ENCODE measurements at regions not wholly inside any gene's neighbourhood (a gene's known extent, or its start where the extent isn't known, plus 50 kb on each side); places are given as distances from the start of the nearest gene placed in this dataset.
"Not testable (repeated sequence)": the region's sequence is repeated elsewhere in the genome, so short reads cannot be mapped to it uniquely, and the experiment has no call there.

DNA sequence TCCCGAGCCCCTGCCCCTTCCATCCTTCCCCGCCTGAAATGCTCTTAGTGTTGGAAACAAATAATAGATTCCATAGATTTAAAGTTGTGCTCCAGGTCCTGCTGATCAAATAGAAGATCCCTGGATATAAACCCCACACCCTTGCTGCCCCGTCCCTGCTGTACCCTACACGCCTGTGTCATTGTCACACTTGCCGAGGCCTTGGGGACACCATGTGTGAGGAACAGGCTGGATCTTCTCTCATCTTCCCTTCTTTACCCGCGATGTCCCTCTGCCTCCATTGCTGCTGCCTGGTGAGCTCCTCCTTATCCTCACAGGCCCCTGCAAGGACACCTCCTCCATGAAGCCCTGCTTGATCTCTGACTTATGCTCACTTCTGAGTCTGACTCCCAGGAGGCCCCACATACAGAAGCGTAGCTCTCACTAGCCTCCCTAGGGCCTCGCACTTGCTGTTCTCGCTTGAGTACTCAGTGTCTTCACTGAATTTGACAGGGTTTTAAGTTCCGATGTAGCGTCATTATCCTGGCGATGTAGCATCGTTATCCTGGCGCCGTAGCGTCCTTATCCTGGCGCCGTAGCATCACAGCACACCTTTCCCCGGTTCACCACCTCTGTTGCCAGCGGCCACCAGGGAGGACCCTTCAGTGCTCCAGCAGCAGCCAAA is 221.9 kb downstream of the NDUFA10 start:
- no peak for DNase-seq (ENCODE audit: low read depth)

GRCh38 chr2:239802185-239802649 is 222.9 kb downstream of the NDUFA10 start:
- no peak for DNase-seq (ENCODE audit: low read depth)

DNA sequence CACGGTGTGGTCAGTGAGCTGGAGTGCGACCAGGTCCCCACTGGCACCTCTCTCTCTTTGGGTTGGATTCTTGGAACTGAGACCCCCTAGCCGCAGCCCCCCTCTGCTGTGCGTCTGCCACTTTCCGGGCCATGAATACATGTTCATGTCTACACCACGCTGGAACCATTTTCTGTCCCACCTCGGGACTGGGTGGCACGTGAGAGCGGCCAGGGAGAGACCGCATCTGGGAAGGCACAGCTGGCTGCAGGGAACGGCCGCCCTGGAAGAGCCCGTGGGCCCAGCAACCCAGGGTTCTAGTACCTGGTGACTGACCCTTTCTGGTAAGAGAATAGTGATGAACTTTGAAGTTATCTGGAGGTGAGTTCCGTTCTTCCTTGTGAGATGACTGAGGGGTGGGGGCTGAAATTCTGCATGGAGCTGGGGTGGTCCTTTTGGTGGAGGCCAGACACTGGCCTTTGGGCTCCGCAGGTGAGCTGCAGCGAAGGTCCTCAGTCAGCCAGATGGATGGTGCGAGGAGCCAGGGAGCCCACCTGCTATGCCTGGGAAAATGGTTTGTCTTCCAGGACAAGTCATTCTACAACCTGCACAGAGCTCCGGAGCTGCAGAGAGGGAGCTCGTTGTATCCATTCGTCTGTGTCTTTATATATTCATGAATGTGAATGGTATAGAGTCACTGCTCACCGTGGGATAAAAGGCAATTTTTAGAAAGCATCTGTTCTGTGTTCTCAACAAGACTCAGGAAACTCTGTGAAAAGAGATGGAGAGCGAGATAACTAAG is 223.5 kb downstream of the NDUFA10 start:
- no peak for DNase-seq (ENCODE audit: low read depth)

DNA sequence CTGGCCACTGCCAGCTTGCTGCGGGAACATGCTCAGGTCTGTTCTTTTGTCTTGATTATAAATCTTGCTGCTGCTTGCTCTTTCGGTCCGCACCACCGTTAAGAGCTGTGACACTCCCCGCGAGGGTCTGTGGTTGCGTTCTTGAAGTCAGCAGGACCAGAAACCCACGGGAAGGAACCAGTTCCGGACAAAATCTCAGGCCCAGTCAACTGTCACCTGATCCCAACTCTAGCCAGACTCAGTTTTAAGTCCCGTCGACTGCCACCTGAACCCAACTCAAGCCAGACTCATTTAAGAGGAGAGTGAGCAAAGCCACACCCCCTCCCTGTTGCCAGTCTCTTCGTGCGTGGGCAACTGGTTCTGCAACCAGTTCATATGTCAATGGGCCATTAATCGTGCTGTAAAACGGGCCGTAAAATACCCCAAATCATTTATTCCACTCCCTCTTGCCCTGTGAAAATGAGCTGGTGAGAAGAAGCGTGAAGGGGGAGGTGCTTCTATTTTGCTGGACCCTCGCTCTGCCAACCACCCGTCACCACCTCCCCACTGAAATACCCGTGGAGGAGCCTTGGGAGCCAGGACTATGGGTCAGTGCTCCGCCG is 224.3 kb downstream of the NDUFA10 start:
- DNase-seq (ENCODE audit: low read depth) = no peak

DNA sequence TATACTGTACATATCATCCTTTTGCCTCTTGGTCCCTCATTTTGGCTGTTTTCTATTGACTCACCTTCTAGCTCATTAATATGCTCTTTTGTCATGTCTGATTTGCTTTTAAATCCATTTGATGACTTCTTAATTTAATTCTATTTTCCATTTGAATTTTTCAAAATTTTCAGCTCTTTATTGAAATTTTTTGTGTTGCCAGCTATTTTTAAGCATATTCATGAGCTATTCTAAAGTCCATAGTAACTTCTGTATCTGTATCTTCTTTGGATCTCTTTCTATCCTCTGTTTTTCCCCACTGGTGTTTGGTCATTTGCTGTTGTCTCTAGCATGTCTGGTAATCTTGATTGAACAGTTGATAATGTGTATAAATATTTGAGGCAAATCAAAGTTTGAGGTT is 227.8 kb downstream of the NDUFA10 start:
- no peak for DNase-seq (ENCODE audit: low read depth)

DNA sequence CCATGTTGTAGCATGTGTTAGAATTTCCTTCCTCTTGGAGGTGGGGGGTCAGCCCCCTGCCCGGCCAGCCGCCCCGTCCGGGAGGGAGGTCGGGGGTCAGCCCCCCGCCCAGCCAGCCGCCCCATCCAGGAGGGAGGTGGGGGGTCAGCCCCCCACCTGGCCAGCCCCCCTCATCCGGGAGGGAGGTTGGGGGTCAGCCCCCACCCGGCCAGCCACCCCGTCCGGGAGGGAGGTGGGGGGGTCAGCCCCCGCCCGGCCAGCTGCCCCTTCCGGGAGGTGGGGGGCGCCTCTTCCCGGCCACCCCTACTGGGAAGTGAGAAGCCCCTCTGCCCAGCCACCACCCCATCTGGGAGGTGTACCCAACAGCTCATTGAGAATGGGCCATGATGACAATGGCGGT is 229.4 kb downstream of the NDUFA10 start:
- DNase-seq (ENCODE audit: low read depth) = not testable (repeated sequence)

- DNase-seq (ENCODE audit: low read depth) = no peak
Observed at GRCh38 chr2:239793836-239794235, 231.3 kb downstream of the NDUFA10 start.

GRCh38 chr2:239793086-239793485 is 232.1 kb downstream of the NDUFA10 start:
- no peak for DNase-seq (ENCODE audit: low read depth)

- DNase-seq (ENCODE audit: low read depth) = no peak
Observed at GRCh38 chr2:239792405-239793084, 232.6 kb downstream of the NDUFA10 start.

- no peak for DNase-seq (ENCODE audit: low read depth)
Observed at GRCh38 chr2:239791526-239792404, 233.4 kb downstream of the NDUFA10 start.

- DNase-seq (ENCODE audit: low read depth) = no peak
Observed at GRCh38 chr2:239790721-239791120, 234.4 kb downstream of the NDUFA10 start.

- DNase-seq (ENCODE audit: low read depth) = no peak
Observed at GRCh38 chr2:239790313-239790712, 234.8 kb downstream of the NDUFA10 start.

GRCh38 chr2:239789711-239790110 is 235.4 kb downstream of the NDUFA10 start:
- no peak for DNase-seq (ENCODE audit: low read depth)

DNA sequence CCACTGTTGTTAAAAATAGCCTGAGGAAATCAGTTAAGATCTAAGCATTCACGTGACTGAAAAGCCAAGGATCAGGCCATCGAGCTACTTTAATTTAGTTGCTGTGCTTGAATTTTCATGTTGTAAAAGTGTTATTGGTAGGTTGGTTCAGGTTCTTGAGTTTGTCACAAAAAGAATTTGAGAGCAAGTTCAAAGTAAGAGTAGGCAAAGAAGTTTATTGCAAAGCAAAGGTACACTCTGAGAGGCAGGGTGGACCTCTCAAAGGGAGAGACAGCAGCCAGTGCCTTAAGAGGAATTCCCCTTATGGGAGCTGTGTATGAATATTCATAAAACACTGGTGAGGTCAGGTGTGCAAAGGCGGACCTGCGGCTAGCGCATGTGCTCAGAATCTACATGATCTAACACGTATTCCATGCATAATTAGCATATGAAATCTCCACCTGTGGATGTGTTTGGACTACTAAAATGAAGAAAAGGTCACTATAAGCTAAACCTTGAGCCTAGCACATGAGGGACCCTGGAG is 236.5 kb downstream of the NDUFA10 start:
- DNase-seq (ENCODE audit: low read depth) = no peak

GRCh38 chr2:239787538-239788050 is 237.5 kb downstream of the NDUFA10 start:
- DNase-seq (ENCODE audit: low read depth) = no peak

DNA sequence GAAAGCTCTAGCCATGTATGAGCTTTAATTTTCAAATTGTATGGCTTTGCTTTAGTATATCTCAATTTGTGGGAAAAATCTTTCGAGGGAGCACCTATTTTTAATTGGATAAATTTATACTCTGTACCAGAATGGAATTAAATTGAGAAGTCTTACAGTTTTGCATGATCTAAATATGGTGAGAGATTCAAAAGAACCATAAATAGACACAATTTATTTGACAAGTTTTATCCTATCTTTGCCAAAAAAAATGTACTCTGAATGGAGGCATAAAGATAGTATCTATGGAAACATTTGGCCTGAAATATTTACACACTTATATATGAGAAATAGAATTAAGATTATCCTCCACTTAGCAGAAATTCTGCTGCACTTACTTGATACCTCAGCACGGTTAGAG is 238.4 kb downstream of the NDUFA10 start:
- no peak for DNase-seq (ENCODE audit: low read depth)

GRCh38 chr2:239781454-239781853 is 243.7 kb downstream of the NDUFA10 start:
- DNase-seq (ENCODE audit: low read depth) = no peak

DNA sequence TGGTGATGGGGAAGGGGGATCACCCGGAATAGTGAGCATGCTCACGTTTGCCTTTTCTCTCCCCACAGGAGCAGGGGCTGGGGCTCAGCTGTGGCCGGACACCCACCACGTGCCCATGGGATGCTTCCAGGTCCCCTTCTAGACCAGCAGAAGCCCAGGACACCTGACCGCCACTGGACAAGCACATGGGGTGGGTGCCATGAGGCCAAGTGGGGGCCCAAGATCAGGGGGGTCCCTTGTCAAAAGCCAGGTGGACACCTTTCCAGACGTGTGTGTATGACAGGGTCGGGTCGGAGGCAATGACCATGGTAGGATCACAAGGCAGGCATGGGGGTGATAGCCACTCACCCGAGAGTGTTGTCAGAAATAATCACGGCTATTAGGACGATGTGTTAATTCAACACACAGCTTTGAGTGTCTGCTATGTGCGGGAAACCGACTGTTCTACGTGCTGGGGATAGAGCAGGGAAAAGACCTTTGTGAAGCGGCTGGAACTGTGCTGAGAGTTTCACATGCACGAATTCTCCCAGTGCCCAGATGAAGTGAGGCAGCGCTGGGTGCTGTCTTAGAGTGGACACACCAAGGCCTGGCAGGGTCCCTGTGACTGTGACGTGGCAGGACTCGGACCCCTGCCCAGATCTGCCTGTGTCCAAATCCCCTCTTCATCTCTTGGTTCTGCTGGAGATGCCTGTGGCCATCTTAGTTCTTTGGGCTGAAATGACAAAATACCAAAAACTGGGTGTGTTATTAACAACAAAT is 244.7 kb downstream of the NDUFA10 start:
- DNase-seq (ENCODE audit: low read depth) = no peak

DNA sequence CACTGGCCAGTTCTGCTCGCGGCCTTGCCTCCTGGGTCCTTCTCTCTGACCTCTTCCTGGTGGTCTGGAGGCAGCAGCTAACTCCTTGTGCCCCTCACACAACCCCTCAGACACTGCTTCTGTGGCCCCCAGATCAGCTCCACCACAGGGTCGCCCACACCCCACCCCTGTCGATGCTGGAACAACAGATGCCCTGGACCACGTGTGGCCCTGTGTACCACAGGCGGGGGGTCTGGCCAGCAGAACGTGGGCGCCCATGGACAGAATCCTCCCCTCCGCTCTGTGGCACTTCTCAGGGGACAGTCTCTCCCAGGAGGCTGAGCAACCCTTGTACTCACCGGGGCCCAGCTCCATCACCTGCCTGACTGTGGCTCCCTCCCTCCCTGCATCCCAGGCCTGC is 245.6 kb downstream of the NDUFA10 start:
- no peak for DNase-seq (ENCODE audit: low read depth)

- no peak for DNase-seq (ENCODE audit: low read depth)
Observed at GRCh38 chr2:239778861-239779558, 246.1 kb downstream of the NDUFA10 start.

All from GM04504 (cell line).